Fibroblast of lung (primary cell): ENCODE measurements at regions not wholly inside any gene's neighbourhood (a gene's known extent, or its start where the extent isn't known, plus 50 kb on each side); places are given as distances from the start of the nearest gene placed in this dataset.

Experiments
- DNase-seq, 2 donors: peaks; one replicate each; pipeline versions ENCODE4 v3.0.0 to v3.0.0-alpha.2; 2010; ENCODE audit warnings: low read depth in 2 of 2
- H2AFZ ChIP-seq: 2 replicates; pipeline ENCODE4 v1.5.1; 2012; ENCODE audit warnings: low read length, control low read depth, inconsistent platforms
- H3K27ac ChIP-seq: 2 replicates; pipeline ENCODE4 v1.5.1; 2011; ENCODE audit warnings: low read length, control low read depth; ENCODE audit not compliant: insufficient read depth
- H3K27me3 ChIP-seq: 2 replicates; pipeline ENCODE4 v1.5.1; 2011; ENCODE audit warnings: mild to moderate bottlenecking, low read length; ENCODE audit not compliant: control insufficient read depth, insufficient read depth
- H3K36me3 ChIP-seq: 2 replicates; pipeline ENCODE4 v1.5.1; 2011; ENCODE audit warnings: low read length; ENCODE audit not compliant: control insufficient read depth, insufficient read depth
- H3K4me1 ChIP-seq: 2 replicates; pipeline ENCODE4 v1.5.1; 2011; ENCODE audit warnings: low read length; ENCODE audit not compliant: control insufficient read depth, insufficient read depth; ENCODE audit errors: extremely low read depth
- H3K4me2 ChIP-seq: 2 replicates; pipeline ENCODE4 v1.5.1; 2011; ENCODE audit warnings: low read length, control low read depth; ENCODE audit not compliant: insufficient read depth; ENCODE audit errors: extremely low read depth
- H3K4me3 ChIP-seq, 4 experiments: fragments of 200-600 bp in 1 of 4; sonication (generic) in 1 of 4; replicated peaks in 1 of 4; 2 replicates each; pipeline ENCODE4 v1.5.1; 2011 to 2016; ENCODE audit warnings: low read length in 4 of 4, low read depth in 3 of 4, mild to moderate bottlenecking in 3 of 4, control low read depth in 2 of 4, inconsistent platforms in 1 of 4, mixed read lengths in 1 of 4; ENCODE audit not compliant: insufficient read depth in 1 of 4; ENCODE audit errors: control extremely low read depth in 1 of 4
- H3K79me2 ChIP-seq: 2 replicates; pipeline ENCODE4 v1.5.1; 2012; ENCODE audit warnings: mild to moderate bottlenecking, low read length, inconsistent platforms; ENCODE audit not compliant: control insufficient read depth, insufficient read depth
- H3K9ac ChIP-seq: 2 replicates; pipeline ENCODE4 v1.5.1; 2011; ENCODE audit warnings: mild to moderate bottlenecking, low read length, control low read depth; ENCODE audit not compliant: insufficient read depth
- H3K9me3 ChIP-seq: 2 replicates; pipeline ENCODE4 v1.5.1; 2012; ENCODE audit warnings: low read depth, low read length; ENCODE audit not compliant: control insufficient read depth, insufficient read depth
- H4K20me1 ChIP-seq: 2 replicates; pipeline ENCODE4 v1.5.1; 2011; ENCODE audit warnings: low read length; ENCODE audit not compliant: control insufficient read depth, insufficient read depth; ENCODE audit errors: extremely low read depth
- EZH2 ChIP-seq: IDR thresholded peaks from 2 replicates; pipeline ENCODE4 v1.5.1; 2012; ENCODE audit warnings: low read length, control low read depth, mild to moderate bottlenecking; ENCODE audit errors: missing control alignments
- TF ChIP-seq, protein P1 (sequence below), 2 donors: IDR thresholded peaks in 1 of 2; conservative IDR thresholded peaks in 1 of 2; 1 replicate in 1 of 2; 2 replicates in 1 of 2; pipeline ENCODE4 v1.5.1; 2011 to 2012; ENCODE audit warnings: low read length in 2 of 2, control low read depth in 1 of 2, inconsistent platforms in 1 of 2, low read depth in 1 of 2, mild to moderate bottlenecking in 1 of 2

DNA sequence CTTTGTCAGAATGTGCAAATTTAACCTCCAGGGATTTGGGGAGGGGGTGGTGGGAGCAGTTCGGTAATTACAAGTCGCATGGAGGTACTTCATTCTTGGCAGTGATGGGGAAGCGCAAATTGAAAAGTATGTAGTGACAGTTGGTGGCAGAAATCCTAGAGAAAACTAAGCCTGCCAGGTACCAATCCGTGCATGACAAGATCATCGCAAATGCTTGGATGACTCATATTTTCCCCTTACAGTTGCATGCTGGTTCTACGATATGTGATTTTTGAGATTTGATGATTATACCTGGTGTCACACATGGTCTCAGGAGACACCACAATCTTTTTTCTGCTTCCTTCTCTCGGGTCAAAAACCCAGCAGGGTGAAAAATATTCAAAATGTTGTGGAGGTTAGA is 479.7 kb upstream of the ID2 start:
- Histone ChIP-seq H3K4me1 (no peaks in the 10 kb centered on the region), H3K27me3 (no peaks in the 10 kb centered on the region), H3K4me3 (no peak overlapping the region), H4K20me1 (no peaks in the 10 kb centered on the region), H3K4me2 (no peak overlapping the region), H3K27ac (no peak overlapping the region), H3K79me2 (no peaks in the 10 kb centered on the region), H3K9ac (no peak overlapping the region), H3K9me3 (no peaks in the 10 kb centered on the region), H2AFZ (no peak overlapping the region), H3K36me3 (no peaks in the 10 kb centered on the region)
- TF ChIP-seq, protein P1, sequence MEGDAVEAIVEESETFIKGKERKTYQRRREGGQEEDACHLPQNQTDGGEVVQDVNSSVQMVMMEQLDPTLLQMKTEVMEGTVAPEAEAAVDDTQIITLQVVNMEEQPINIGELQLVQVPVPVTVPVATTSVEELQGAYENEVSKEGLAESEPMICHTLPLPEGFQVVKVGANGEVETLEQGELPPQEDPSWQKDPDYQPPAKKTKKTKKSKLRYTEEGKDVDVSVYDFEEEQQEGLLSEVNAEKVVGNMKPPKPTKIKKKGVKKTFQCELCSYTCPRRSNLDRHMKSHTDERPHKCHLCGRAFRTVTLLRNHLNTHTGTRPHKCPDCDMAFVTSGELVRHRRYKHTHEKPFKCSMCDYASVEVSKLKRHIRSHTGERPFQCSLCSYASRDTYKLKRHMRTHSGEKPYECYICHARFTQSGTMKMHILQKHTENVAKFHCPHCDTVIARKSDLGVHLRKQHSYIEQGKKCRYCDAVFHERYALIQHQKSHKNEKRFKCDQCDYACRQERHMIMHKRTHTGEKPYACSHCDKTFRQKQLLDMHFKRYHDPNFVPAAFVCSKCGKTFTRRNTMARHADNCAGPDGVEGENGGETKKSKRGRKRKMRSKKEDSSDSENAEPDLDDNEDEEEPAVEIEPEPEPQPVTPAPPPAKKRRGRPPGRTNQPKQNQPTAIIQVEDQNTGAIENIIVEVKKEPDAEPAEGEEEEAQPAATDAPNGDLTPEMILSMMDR (conservative IDR thresholded peaks at IDR 0.05 in 1 of 2, IDR thresholded peaks at IDR 0.05 in 1 of 2; ENCODE audit: low read depth in 1 of 2, low read length in 2 of 2) = no peak
- TF ChIP-seq EZH2 = no peak
- peak in 1 of 2 donors; percentile 7 for DNase-seq

DNA sequence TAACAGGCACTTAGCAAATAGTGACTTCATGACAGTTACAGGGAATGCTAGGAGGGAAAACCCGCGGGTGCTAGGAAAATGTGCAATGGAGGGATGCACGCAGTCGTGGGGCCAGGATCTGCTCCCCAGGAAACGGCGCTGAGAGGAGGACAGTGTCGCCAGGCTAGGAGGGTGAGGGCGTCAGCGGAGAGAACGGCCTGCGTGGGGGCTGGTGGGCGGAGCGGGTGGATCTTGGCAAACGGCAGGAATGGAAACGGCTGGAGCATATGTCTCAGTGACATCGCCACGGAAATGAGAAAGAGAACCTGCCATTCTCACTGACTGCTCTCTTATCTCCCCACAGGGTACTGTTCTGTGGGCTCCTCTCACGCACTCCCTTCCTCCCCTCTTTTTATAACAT is 478.5 kb upstream of the ID2 start:
- Histone ChIP-seq H3K9me3 (no peaks in the 10 kb centered on the region), H3K9ac (no peak overlapping the region), H3K4me2 (peak overlapping the region; percentile 18), H2AFZ (no peak overlapping the region), H3K4me3 (no peak overlapping the region), H3K36me3 (no peaks in the 10 kb centered on the region), H3K79me2 (no peaks in the 10 kb centered on the region), H3K4me1 (no peaks in the 10 kb centered on the region), H3K27ac (no peak overlapping the region), H4K20me1 (no peaks in the 10 kb centered on the region), H3K27me3 (no peaks in the 10 kb centered on the region)
- TF ChIP-seq, protein P1 (conservative IDR thresholded peaks at IDR 0.05 in 1 of 2, IDR thresholded peaks at IDR 0.05 in 1 of 2; ENCODE audit: low read depth in 1 of 2, low read length in 2 of 2) = no peak
- TF ChIP-seq EZH2 = no peak
- DNase-seq = no peak

DNA sequence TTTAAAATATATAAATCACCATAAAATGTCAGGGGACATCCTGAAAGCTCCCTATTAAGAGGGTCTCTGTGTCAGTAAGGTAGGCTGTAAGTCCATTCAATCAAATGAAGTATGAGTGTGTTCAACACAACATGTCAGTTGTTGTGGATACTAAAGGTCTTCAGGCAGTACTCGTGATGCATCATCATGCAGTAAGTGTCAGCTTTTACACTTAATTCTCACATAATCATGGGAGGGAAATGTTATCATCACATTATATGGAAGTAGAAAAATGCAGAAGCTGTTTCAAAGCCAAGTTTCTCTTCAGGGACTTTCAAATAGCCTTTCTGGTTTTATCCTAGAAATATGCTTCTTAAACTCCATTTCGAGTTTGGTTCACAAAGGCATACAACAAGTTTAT is 477.1 kb upstream of the ID2 start:
- no peaks in the 10 kb centered on the region for H3K36me3 ChIP-seq
- TF ChIP-seq EZH2 = no peak
- TF ChIP-seq, protein P1 (conservative IDR thresholded peaks at IDR 0.05 in 1 of 2, IDR thresholded peaks at IDR 0.05 in 1 of 2; ENCODE audit: low read depth in 1 of 2, low read length in 2 of 2) = no peak
- no peaks in the 10 kb centered on the region for H3K79me2 ChIP-seq
- H2AFZ ChIP-seq = no peak overlapping the region
- DNase-seq = no peak
- H3K4me2 ChIP-seq = no peak overlapping the region
- no peaks in the 10 kb centered on the region for H3K9me3 ChIP-seq
- no peaks in the 10 kb centered on the region for H3K27me3 ChIP-seq
- H3K9ac ChIP-seq = no peak overlapping the region
- H3K27ac ChIP-seq = no peak overlapping the region
- H3K4me1 ChIP-seq = no peaks in the 10 kb centered on the region
- no peaks in the 10 kb centered on the region for H4K20me1 ChIP-seq
- no peak overlapping the region for H3K4me3 ChIP-seq
